Dendritic cell treated with granulocyte-macrophage colony-stimulating factor and Interleukin-4, amounts not matched to agents 40 ng/mL and 50 ng/mL, for 4 days (primary cell): ENCODE measurements at regions not wholly inside any gene's neighbourhood (a gene's known extent, or its start where the extent isn't known, plus 50 kb on each side); places are given as distances from the start of the nearest gene placed in this dataset.
"Not testable (repeated sequence)": the region's sequence is repeated elsewhere in the genome, so short reads cannot be mapped to it uniquely, and the experiment has no call there.

Experiments
- H3K27ac Mint-ChIP-seq: one replicate; pipeline ENCODE4 v1.8.0; 2022; ENCODE audit warnings: mild to moderate bottlenecking, mixed read lengths
- H3K27me3 Mint-ChIP-seq: one replicate; pipeline ENCODE4 v1.8.0; 2022; ENCODE audit warnings: mild to moderate bottlenecking, mixed read lengths
- H3K36me3 Mint-ChIP-seq: one replicate; pipeline ENCODE4 v1.8.0; 2022; ENCODE audit warnings: low read depth, mixed read lengths
- H3K4me1 Mint-ChIP-seq: one replicate; pipeline ENCODE4 v1.8.0; 2022; ENCODE audit warnings: low read depth, mixed read lengths
- H3K4me3 Mint-ChIP-seq: one replicate; pipeline ENCODE4 v1.8.0; 2022; ENCODE audit warnings: mild to moderate bottlenecking, moderate library complexity, mixed read lengths
- H3K9me3 Mint-ChIP-seq: one replicate; pipeline ENCODE4 v1.8.0; 2022; ENCODE audit warnings: mixed read lengths
- intact Hi-C: fragments of 100-400 bp; cut with micrococcal nuclease; formaldehyde crosslinking; loops from one replicate; pipeline ENCODE4 v1.15.0; 2022

DNA sequence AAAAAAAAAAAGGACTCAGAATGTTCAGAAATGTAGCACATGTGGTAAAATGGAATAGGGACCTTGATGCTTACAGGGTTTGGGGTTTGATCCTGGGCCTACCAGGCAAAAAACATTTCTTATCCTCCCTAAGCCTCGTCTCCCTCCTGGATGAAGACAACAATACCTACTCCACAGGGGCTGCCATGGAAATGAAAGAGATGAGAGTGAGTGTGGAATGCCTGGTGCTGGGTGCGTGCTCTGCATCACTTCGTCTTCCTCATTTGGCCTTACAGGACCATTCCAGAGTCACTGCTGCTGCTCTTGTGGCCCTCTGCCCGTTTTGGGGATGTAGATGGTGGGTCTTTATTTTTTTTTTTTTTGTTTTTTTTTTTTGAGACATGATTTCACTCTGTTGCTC, 692.9 kb upstream of the EEF2KMT start:
- H3K4me1 Mint-ChIP-seq: no peaks in the 10 kb centered on the region
- peaks cover 29% of the 10 kb centered on the region for H3K9me3 Mint-ChIP-seq
- no peak overlapping the region for H3K4me3 Mint-ChIP-seq
- intact Hi-C loops: no loop called here
- H3K27me3 Mint-ChIP-seq: no peaks in the 10 kb centered on the region
- no peak overlapping the region for H3K27ac Mint-ChIP-seq
- no peaks in the 10 kb centered on the region for H3K36me3 Mint-ChIP-seq

DNA sequence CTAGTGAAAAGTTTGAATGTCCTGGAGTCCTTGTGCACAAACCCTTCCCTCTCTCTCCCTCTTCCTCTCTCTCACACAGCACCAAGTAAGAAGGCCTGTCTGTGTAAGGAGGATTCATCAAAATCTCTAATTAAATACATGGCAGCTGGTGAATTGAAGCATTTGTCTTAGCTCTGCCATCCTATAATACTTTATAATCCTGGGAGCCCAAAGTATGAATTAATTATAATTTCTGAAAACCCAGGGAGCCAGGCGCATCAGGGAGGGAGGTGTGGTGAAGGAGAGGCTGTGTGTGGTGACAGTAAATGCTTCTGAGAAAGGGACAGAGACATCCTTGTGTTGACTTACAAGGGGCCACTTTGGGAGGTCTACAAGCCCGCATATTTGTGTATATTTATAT, 691.4 kb upstream of the EEF2KMT start:
- intact Hi-C loops: no loop called here
- Mint-ChIP-seq H3K4me1 (no peaks in the 10 kb centered on the region), H3K27ac (no peak overlapping the region), H3K9me3 (peaks cover 29% of the 10 kb centered on the region), H3K36me3 (no peaks in the 10 kb centered on the region), H3K27me3 (no peaks in the 10 kb centered on the region), H3K4me3 (no peak overlapping the region)

DNA sequence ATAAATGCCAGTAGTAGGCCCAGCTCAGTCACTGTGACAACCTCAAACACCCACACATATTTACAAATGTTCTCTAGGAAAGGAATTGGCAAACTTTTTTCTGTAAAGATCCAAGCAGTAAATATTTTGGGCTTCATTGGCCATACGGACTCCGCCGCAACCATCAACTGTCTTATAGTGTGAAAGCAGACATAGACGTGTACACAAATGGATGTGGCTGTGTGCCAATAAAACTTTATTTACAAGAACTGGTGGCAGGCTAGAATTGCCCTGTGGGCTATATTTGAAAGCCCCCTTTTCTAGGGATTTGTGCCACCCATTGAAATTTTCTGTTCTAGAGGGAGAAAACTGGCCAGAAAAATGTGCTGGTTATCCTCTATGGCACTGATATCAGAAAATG, 683.8 kb upstream of the EEF2KMT start:
- no peaks in the 10 kb centered on the region for H3K36me3 Mint-ChIP-seq
- intact Hi-C loops: no loop called here
- H3K4me3 Mint-ChIP-seq: no peak overlapping the region
- H3K4me1 Mint-ChIP-seq: no peaks in the 10 kb centered on the region
- peaks cover 11% of the 10 kb centered on the region for H3K9me3 Mint-ChIP-seq
- no peaks in the 10 kb centered on the region for H3K27me3 Mint-ChIP-seq
- no peak overlapping the region for H3K27ac Mint-ChIP-seq

DNA sequence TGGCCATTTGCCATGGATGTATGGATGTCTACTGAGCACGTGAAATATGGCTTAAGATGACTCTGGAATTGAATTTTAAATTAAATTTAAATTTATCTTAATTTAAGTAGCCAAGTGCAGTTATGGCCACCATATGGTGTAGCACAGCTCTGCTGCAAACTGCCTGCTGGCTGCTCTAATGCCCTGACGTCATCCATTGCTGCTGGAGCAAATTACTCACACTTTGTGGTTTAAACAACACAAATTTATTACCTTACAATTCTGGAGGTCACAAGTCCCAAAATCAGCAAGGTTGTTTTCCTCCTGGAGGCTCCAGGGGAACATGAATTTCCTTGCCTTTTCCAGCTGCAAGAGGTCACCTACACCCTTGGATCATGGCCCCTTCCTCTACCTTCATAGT, 679.3 kb upstream of the EEF2KMT start:
- no peaks in the 10 kb centered on the region for H3K27me3 Mint-ChIP-seq
- H3K27ac Mint-ChIP-seq: no peak overlapping the region
- intact Hi-C loops: no loop called here
- H3K4me1 Mint-ChIP-seq: no peaks in the 10 kb centered on the region
- H3K36me3 Mint-ChIP-seq: no peaks in the 10 kb centered on the region
- no peak overlapping the region for H3K4me3 Mint-ChIP-seq
- H3K9me3 Mint-ChIP-seq: no peaks in the 10 kb centered on the region

DNA sequence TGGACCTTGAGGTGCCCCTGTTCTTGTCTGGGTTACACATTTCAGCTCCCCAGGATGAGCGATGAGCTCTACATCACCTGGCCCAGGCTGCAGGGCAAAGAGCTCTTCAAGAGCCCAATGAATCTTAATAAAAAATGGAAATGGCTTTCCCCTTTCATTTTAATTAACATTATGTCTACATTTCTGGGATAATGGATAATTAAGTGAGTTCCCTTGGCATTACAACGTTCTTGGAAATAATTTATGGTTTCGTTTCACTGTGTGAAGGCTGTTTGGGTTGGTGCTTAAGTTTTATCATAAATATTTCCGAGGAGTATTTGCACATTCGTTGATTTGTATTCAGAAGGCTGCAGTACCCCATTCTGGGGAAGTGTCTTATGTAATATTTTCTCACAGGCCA, 678.3 kb upstream of the EEF2KMT start:
- no peaks in the 10 kb centered on the region for H3K36me3 Mint-ChIP-seq
- no peaks in the 10 kb centered on the region for H3K9me3 Mint-ChIP-seq
- H3K4me3 Mint-ChIP-seq: no peak overlapping the region
- H3K27me3 Mint-ChIP-seq: no peaks in the 10 kb centered on the region
- intact Hi-C loops: no loop called here
- H3K27ac Mint-ChIP-seq: no peak overlapping the region
- H3K4me1 Mint-ChIP-seq: no peaks in the 10 kb centered on the region

DNA sequence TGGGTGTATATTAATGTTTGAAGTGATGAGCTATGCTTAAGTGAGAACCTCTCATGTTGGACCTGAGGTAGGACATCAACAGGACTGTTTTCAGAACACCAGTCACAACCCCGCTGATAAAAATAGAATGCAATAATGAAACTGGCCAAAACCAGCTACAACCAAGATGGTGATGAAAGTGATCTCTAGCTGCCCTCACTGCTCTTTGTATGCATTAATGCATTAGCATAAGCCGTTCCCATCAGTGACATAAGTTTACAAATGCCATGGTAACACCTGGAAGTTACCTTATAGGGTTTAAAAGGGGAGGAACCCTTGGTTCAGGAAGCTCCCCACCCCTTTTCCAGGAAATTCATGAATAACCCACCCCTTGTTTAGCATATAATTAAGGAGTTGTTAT, 672.5 kb upstream of the EEF2KMT start:
- H3K36me3 Mint-ChIP-seq: no peaks in the 10 kb centered on the region
- H3K4me1 Mint-ChIP-seq: no peaks in the 10 kb centered on the region
- H3K27ac Mint-ChIP-seq: no peak overlapping the region
- intact Hi-C loops: no loop called here
- H3K9me3 Mint-ChIP-seq: no peaks in the 10 kb centered on the region
- no peaks in the 10 kb centered on the region for H3K27me3 Mint-ChIP-seq
- no peak overlapping the region for H3K4me3 Mint-ChIP-seq

DNA sequence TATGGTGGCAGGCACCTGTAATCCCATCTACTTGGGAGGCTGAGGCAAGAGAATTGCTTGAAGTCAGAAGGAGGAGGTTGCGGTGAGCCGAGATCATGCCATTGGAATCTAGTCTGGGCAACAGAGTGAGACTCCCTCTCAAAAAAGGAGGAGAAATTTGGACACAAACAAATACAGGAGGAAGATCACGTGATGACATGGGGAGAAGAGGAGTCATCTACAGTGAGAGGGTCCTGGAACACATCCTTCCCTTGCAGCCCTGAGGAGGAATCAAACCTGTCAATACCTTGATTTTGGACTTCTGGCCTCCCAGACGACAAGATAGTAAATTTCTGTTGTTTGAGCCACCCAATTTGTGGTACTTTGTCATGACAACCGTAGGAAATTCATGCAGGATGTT, 671.9 kb upstream of the EEF2KMT start:
- Mint-ChIP-seq H3K36me3 (no peaks in the 10 kb centered on the region), H3K4me1 (no peaks in the 10 kb centered on the region), H3K4me3 (no peak overlapping the region), H3K9me3 (no peaks in the 10 kb centered on the region), H3K27me3 (no peaks in the 10 kb centered on the region), H3K27ac (no peak overlapping the region)
- intact Hi-C loops: no loop called here

DNA sequence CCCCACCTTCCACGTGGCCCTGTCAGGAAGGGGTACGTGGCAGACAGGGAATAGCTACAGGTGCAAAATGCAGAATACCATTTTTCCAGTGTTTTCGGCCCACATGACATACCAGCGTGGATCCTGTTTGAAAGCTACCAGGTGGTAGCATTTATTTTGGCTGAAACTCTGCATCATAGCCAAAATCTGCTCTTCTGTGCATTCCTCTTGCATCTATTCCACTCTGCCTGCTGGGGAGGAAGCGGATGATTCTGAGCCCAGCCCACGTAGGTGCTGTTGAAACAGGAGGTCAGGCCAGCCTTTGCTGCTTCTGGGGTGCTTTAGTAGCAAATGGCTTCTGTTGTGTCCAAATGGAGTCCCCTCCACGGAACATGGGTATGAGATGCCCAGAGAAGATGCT, 670.9 kb upstream of the EEF2KMT start:
- Mint-ChIP-seq H3K4me1 (no peaks in the 10 kb centered on the region), H3K36me3 (no peaks in the 10 kb centered on the region), H3K27me3 (no peaks in the 10 kb centered on the region), H3K4me3 (no peak overlapping the region), H3K27ac (no peak overlapping the region), H3K9me3 (no peaks in the 10 kb centered on the region)
- intact Hi-C loops: no loop called here

DNA sequence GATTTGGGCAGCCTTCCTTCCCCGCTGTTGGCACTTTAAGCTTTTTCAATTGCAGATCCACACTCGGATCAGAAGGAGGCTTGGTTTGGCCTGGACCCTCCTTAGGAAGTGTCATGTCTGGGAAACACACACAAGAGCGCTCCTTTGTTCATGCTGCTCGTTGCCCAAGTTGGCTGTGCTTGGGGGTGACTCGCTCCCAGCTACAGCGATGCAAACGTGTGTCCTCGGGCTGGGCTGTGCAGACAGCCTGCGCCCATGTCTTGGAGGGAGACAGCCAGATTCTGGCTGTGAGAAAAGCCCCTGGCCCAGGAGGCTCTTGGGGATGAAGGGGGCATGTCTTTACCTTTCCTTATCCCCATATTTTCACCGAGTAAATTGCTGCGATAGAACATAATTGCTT, 665.6 kb upstream of the EEF2KMT start:
- intact Hi-C loops: no loop called here
- H3K27me3 Mint-ChIP-seq: no peaks in the 10 kb centered on the region
- no peaks in the 10 kb centered on the region for H3K4me1 Mint-ChIP-seq
- no peaks in the 10 kb centered on the region for H3K36me3 Mint-ChIP-seq
- H3K4me3 Mint-ChIP-seq: no peak overlapping the region
- H3K27ac Mint-ChIP-seq: no peak overlapping the region
- H3K9me3 Mint-ChIP-seq: peaks cover 6% of the 10 kb centered on the region

DNA sequence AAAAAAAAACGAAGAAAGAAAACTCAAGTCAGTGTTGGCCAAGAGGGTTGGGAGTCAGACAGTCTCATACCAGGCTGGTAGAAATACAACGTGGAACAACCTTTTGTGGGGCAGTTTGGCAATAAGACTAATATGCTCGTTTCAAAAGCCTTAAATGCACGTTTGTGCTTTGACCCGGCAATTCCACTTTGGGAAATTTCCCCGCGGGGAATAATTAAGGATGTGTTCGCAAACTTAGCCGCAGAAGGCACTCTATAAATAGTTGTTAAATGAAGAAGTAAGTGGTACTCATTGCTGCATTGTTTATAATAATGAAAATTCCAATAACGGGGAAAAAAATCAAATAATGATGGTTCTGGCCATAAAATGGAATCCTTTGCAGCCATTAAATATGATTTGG, 664.8 kb upstream of the EEF2KMT start:
- no peak overlapping the region for H3K27ac Mint-ChIP-seq
- H3K9me3 Mint-ChIP-seq: peaks cover 6% of the 10 kb centered on the region
- no peaks in the 10 kb centered on the region for H3K36me3 Mint-ChIP-seq
- intact Hi-C loops: no loop called here
- no peaks in the 10 kb centered on the region for H3K27me3 Mint-ChIP-seq
- no peak overlapping the region for H3K4me3 Mint-ChIP-seq
- no peaks in the 10 kb centered on the region for H3K4me1 Mint-ChIP-seq

DNA sequence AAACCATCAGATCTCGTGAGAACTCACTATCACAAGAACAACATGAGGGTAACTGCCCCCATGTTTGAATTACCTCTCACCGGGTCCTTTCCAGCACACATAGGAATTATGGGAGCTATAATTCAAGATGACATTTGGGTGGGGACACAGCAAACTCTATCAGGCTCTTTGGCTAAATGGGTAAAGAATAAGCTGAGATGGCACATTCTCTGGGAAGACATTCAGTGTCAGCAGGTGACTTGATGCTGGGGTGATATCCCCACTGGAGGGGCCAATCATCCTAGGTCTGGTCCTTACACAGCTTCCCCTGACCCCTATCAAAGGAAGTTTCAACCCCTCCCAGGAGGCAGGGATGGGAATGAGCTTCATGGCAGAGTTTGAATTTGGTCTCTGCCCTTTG, 664.0 kb upstream of the EEF2KMT start:
- intact Hi-C loops: no loop called here
- no peak overlapping the region for H3K4me3 Mint-ChIP-seq

DNA sequence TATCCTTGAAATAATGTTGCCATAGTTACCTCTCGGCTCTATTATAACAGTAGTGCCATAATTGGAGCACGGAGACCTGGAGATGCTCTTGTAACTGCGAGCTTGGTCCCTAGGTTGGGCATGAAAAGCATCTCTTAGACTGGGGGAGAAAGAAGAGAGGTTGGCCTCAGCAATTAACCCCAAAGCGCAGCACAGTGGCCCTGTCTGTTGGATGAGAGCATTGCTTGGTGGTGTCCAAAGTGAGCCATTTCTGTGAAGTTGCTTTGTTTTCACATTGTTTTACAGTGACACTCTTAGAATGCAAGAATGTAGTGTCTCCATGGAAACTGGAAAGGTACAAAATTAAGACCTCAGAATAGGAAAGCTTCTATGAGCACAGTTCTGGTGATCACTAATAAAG, 660.7 kb upstream of the EEF2KMT start:
- Mint-ChIP-seq H3K9me3 (peaks cover 6% of the 10 kb centered on the region), H3K36me3 (no peaks in the 10 kb centered on the region), H3K4me1 (no peaks in the 10 kb centered on the region), H3K4me3 (no peak overlapping the region), H3K27me3 (no peaks in the 10 kb centered on the region), H3K27ac (no peak overlapping the region)
- intact Hi-C loops: no loop called here

More for the DNA sequence above, 664.0 kb upstream of the EEF2KMT start:
- H3K27ac Mint-ChIP-seq: no peak overlapping the region
- H3K36me3 Mint-ChIP-seq: no peaks in the 10 kb centered on the region
- H3K4me1 Mint-ChIP-seq: no peaks in the 10 kb centered on the region
- H3K9me3 Mint-ChIP-seq: peaks cover 6% of the 10 kb centered on the region
- no peaks in the 10 kb centered on the region for H3K27me3 Mint-ChIP-seq

DNA sequence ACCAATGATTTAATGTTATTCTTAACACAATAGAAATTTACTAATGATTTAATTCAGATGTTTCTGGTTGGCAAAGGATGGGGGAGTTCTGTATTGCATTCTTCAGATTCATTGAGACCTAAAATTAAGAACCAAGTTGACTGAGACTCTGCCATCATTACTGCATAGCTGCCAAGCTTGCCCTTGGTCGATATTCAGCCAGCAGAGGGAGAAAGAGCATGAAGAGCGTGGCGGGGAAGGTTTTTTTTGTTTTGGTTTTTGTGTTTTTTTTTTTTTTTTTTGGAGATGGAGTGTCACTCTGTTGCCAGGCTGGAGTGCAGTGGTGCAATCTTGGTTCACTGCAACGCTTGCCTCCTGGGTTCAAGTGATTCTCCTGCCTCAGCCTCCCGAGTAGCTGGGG, 659.4 kb upstream of the EEF2KMT start:
- no peak overlapping the region for H3K4me3 Mint-ChIP-seq
- peaks cover 6% of the 10 kb centered on the region for H3K9me3 Mint-ChIP-seq
- no peak overlapping the region for H3K27ac Mint-ChIP-seq
- no peaks in the 10 kb centered on the region for H3K27me3 Mint-ChIP-seq
- H3K36me3 Mint-ChIP-seq: no peaks in the 10 kb centered on the region
- intact Hi-C loops: no loop called here
- no peaks in the 10 kb centered on the region for H3K4me1 Mint-ChIP-seq

DNA sequence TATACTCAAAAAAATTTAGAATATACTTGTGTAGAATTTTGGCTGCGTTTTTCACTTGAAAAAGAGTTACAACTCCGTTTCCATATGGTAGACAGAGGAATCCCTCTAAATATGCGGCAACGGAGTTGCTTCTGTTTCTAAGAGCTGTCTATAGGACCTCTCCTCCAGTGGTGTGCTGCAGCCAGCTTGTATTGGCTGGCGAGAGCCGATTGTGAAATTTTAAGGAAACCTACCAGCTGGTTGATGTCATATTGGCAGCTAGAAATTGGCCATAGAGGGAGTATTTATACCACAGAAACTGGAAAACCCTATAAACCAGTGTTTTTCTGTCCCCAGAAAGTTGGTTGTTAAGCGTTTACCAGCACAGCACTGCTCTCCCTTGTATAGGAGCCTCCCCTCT, 655.8 kb upstream of the EEF2KMT start:
- Mint-ChIP-seq H3K36me3 (no peaks in the 10 kb centered on the region), H3K27me3 (no peaks in the 10 kb centered on the region), H3K4me1 (no peaks in the 10 kb centered on the region), H3K9me3 (peaks cover 32% of the 10 kb centered on the region), H3K27ac (no peak overlapping the region), H3K4me3 (no peak overlapping the region)
- intact Hi-C loops: no loop called here

DNA sequence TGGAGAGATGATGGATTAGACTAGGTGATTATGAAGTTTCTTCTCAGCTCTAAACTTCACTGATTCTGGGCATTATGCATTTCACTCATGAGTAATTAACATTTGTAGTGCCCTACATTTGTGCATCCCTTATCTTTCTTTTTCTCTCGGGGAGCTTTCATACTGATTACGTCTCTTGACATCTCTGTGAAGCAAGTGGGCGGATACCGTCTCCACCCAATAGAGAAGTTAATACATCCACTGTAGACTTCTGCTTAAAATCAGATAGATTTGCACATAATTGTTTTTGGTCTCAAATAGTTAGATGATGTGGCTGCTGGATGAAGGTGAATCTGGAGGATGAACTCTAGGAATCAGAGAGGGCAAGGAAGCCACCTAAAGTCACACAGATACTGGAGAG, 653.6 kb upstream of the EEF2KMT start:
- no peaks in the 10 kb centered on the region for H3K27me3 Mint-ChIP-seq
- H3K4me1 Mint-ChIP-seq: no peaks in the 10 kb centered on the region
- H3K9me3 Mint-ChIP-seq: peaks cover 32% of the 10 kb centered on the region
- H3K36me3 Mint-ChIP-seq: no peaks in the 10 kb centered on the region
- H3K27ac Mint-ChIP-seq: no peak overlapping the region
- H3K4me3 Mint-ChIP-seq: no peak overlapping the region
- intact Hi-C loops: no loop called here

DNA sequence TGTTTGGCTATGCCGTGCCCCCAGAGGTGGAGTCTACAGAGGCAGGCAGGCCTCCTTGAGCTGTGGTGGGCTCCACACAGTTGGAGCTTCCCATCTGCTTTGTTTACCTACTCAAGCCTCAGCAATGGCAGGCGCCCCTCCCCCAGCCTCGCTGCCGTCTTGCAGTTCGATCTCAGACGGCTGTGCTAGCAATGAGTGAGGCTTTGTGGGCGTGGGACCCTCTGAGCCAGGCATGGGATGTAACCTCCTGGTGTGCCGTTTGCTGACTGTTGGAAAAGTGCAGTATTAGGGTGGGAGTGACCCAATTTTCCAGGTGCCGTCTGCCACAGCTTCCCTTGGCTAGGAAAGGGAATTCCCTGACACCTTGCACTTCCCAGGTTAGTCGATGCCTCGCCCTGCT, 652.8 kb upstream of the EEF2KMT start:
- peaks cover 32% of the 10 kb centered on the region for H3K9me3 Mint-ChIP-seq
- H3K4me1 Mint-ChIP-seq, H3K27me3 Mint-ChIP-seq, H3K27ac Mint-ChIP-seq, H3K36me3 Mint-ChIP-seq, H3K4me3 Mint-ChIP-seq, intact Hi-C loops: not testable (repeated sequence)
